Neuronal stem cell (in vitro differentiated cells): ENCODE measurements at regions not wholly inside any gene's neighbourhood (a gene's known extent, or its start where the extent isn't known, plus 50 kb on each side); places are given as distances from the start of the nearest gene placed in this dataset.

ENCODE experiments used
- DNase-seq: peaks from one replicate; pipeline ENCODE4 v3.0.0-alpha.2; 2013; ENCODE audit warnings: low spot score
- H2AFZ ChIP-seq: one replicate; pipeline ENCODE4 v1.6.1; 2013; ENCODE audit warnings: mild to moderate bottlenecking, low read length, inconsistent platforms
- H2AK5ac ChIP-seq: 2 replicates; pipeline ENCODE4 v1.6.1; 2013; ENCODE audit warnings: low read depth, mild to moderate bottlenecking, inconsistent platforms, low read length, moderate library complexity, mixed read lengths
- H2BK120ac ChIP-seq: 2 replicates; pipeline ENCODE4 v1.6.1; 2013; ENCODE audit warnings: low read depth, mild to moderate bottlenecking, inconsistent platforms, low read length, moderate library complexity, mixed read lengths
- H2BK12ac ChIP-seq: one replicate; pipeline ENCODE4 v1.6.1; 2013; ENCODE audit warnings: low read length, inconsistent platforms
- H2BK15ac ChIP-seq: 2 replicates; pipeline ENCODE4 v1.6.1; 2013; ENCODE audit warnings: mild to moderate bottlenecking, low read length, inconsistent platforms, mixed read lengths
- H2BK5ac ChIP-seq: one replicate; pipeline ENCODE4 v1.6.1; 2013; ENCODE audit warnings: inconsistent platforms, mild to moderate bottlenecking, low read length, moderate library complexity
- H3K14ac ChIP-seq: one replicate; pipeline ENCODE4 v1.6.1; 2013; ENCODE audit warnings: low read length, inconsistent platforms
- H3K18ac ChIP-seq: 2 replicates; pipeline ENCODE4 v1.6.1; 2013; ENCODE audit warnings: low read length, inconsistent platforms
- H3K23ac ChIP-seq: 2 replicates; pipeline ENCODE4 v1.6.1; 2013; ENCODE audit warnings: low read depth, mild to moderate bottlenecking, mixed read lengths, low read length, inconsistent platforms; ENCODE audit not compliant: poor library complexity
- H3K27ac ChIP-seq: replicated peaks from 3 replicates; pipeline ENCODE4 v1.5.1; 2013; ENCODE audit warnings: low read length, inconsistent platforms
- H3K27me3 ChIP-seq, 3 experiments: 2 replicates each; pipeline ENCODE4 v1.6.1; 2013; ENCODE audit warnings: low read length in 3 of 3, mild to moderate bottlenecking in 2 of 3, inconsistent platforms in 1 of 3, low read depth in 1 of 3, mixed read lengths in 1 of 3, moderate library complexity in 1 of 3; ENCODE audit not compliant: control insufficient read depth in 3 of 3, insufficient read depth in 3 of 3
- H3K36me3 ChIP-seq, 2 donors: replicated peaks in 1 of 2; 2 replicates each; pipeline ENCODE4 v1.6.1; 2013; ENCODE audit warnings: low read length in 2 of 2; ENCODE audit not compliant: control insufficient read depth in 2 of 2, insufficient read depth in 2 of 2
- H3K4ac ChIP-seq: 2 replicates; pipeline ENCODE4 v1.6.1; 2013; ENCODE audit warnings: inconsistent platforms, mild to moderate bottlenecking, low read length, moderate library complexity
- H3K4me1 ChIP-seq, 2 donors: 1 replicate in 1 of 2; 2 replicates in 1 of 2; pipeline ENCODE4 v1.6.1; 2013; ENCODE audit warnings: low read length in 2 of 2, low read depth in 1 of 2; ENCODE audit not compliant: control insufficient read depth in 2 of 2, insufficient read depth in 1 of 2
- H3K4me2 ChIP-seq: one replicate; pipeline ENCODE4 v1.6.1; 2013; ENCODE audit warnings: mild to moderate bottlenecking, low read length, inconsistent platforms; ENCODE audit not compliant: insufficient read depth, poor library complexity, severe bottlenecking
- H3K4me3 ChIP-seq, 2 donors: 2 replicates each; pipeline ENCODE4 v1.5.1; 2013; ENCODE audit warnings: low read length in 2 of 2, mild to moderate bottlenecking in 2 of 2, inconsistent platforms in 1 of 2, moderate library complexity in 1 of 2
- H3K79me1 ChIP-seq: one replicate; pipeline ENCODE4 v1.6.1; 2013; ENCODE audit warnings: low read depth, mild to moderate bottlenecking, inconsistent platforms, low read length, moderate library complexity
- H3K9ac ChIP-seq: one replicate; pipeline ENCODE4 v1.6.1; 2013; ENCODE audit warnings: mild to moderate bottlenecking, low read depth, low read length, inconsistent platforms; ENCODE audit not compliant: poor library complexity
- H3K9me3 ChIP-seq, 2 donors: replicated peaks in 1 of 2; 2 replicates each; pipeline versions ENCODE3 to v1.6.1; 2013; ENCODE audit warnings: low read length in 2 of 2, mild to moderate bottlenecking in 2 of 2, inconsistent platforms in 1 of 2, low read depth in 1 of 2, mixed read lengths in 1 of 2, moderate library complexity in 1 of 2; ENCODE audit not compliant: control insufficient read depth in 2 of 2, insufficient read depth in 1 of 2
- H4K8ac ChIP-seq: one replicate; pipeline ENCODE4 v1.6.1; 2013; ENCODE audit warnings: low read depth, mild to moderate bottlenecking, inconsistent platforms, low read length, moderate library complexity
- H4K91ac ChIP-seq: one replicate; pipeline ENCODE4 v1.6.1; 2013; ENCODE audit warnings: low read length, low read depth, mild to moderate bottlenecking, inconsistent platforms; ENCODE audit not compliant: poor library complexity
- WGBS, 2 donors: extraction: QIAGEN DNeasy Blood & Tissue Kit; methylation state at CpG; one replicate each; pipeline ENCODE4 v1.1.7; 2013; ENCODE audit warnings: missing lambda C conversion rate in 2 of 2, mixed read lengths in 1 of 2; ENCODE audit not compliant: insufficient read length in 2 of 2, insufficient replicate concordance in 1 of 2; ENCODE audit errors: extremely low coverage in 2 of 2; 5-methylcytosine and 5-hydroxymethylcytosine counted together

GRCh38 chr3:152202976-152203626, 65.6 kb upstream of the MBNL1 start:
- Histone ChIP-seq H3K79me1 (no peaks in the 10 kb centered on the region), H2AK5ac (no peak overlapping the region), H3K14ac (no peak overlapping the region), H4K91ac (no peak overlapping the region), H3K4me2 (no peak overlapping the region), H3K9me3 (no peaks in the 10 kb centered on the region), H2BK12ac (no peak overlapping the region), H3K36me3 (no peaks in the 10 kb centered on the region), H4K8ac (no peak overlapping the region), H3K4me3 (no peak overlapping the region), H3K23ac (no peak overlapping the region), H3K4me1 (no peaks in the 10 kb centered on the region), H2BK120ac (no peak overlapping the region), H3K4ac (no peak overlapping the region), H3K27me3 (no peaks in the 10 kb centered on the region), H2BK5ac (no peak overlapping the region), H3K9ac (no peak overlapping the region), H3K27ac (no peak overlapping the region), H2BK15ac (no peak overlapping the region), H2AFZ (peak overlapping the region; percentile 21), H3K18ac (no peak overlapping the region)
- WGBS, 2 donors = no CpG with 5 or more reads among the region's 3 CpGs
- no peak for DNase-seq

GRCh38 chr3:152203652-152204051, 65.1 kb upstream of the MBNL1 start:
- H2BK12ac ChIP-seq = no peak overlapping the region
- no peak for DNase-seq
- H2BK15ac ChIP-seq = no peak overlapping the region
- no peaks in the 10 kb centered on the region for H3K9me3 ChIP-seq
- H2BK5ac ChIP-seq = no peak overlapping the region
- no peak overlapping the region for H3K9ac ChIP-seq
- no peak overlapping the region for H2AFZ ChIP-seq
- no peak overlapping the region for H4K8ac ChIP-seq
- H3K4me2 ChIP-seq = no peak overlapping the region
- no peak overlapping the region for H2AK5ac ChIP-seq
- no peak overlapping the region for H3K23ac ChIP-seq
- H3K79me1 ChIP-seq = no peaks in the 10 kb centered on the region
- no peak overlapping the region for H2BK120ac ChIP-seq
- no peak overlapping the region for H3K4me3 ChIP-seq
- no peaks in the 10 kb centered on the region for H3K4me1 ChIP-seq
- no peaks in the 10 kb centered on the region for H3K27me3 ChIP-seq
- H3K18ac ChIP-seq = no peak overlapping the region
- no peak overlapping the region for H4K91ac ChIP-seq
- H3K27ac ChIP-seq = no peak overlapping the region
- no CpG with 5 or more reads among the region's 1 CpG for WGBS, 2 donors
- no peaks in the 10 kb centered on the region for H3K36me3 ChIP-seq
- no peak overlapping the region for H3K14ac ChIP-seq
- no peak overlapping the region for H3K4ac ChIP-seq

- H3K9ac ChIP-seq = no peak overlapping the region
- no peaks in the 10 kb centered on the region for H3K4me1 ChIP-seq
- no peaks in the 10 kb centered on the region for H3K27me3 ChIP-seq
- no peaks in the 10 kb centered on the region for H3K36me3 ChIP-seq
- no peak overlapping the region for H4K91ac ChIP-seq
- no peaks in the 10 kb centered on the region for H3K9me3 ChIP-seq
- H2AFZ ChIP-seq = no peak overlapping the region
- no CpG with 5 or more reads among the region's 2 CpGs for WGBS, 2 donors
- H2BK120ac ChIP-seq = no peak overlapping the region
- H2BK5ac ChIP-seq = no peak overlapping the region
- no peak overlapping the region for H3K4me3 ChIP-seq
- H3K18ac ChIP-seq = no peak overlapping the region
- no peak overlapping the region for H3K14ac ChIP-seq
- H3K27ac ChIP-seq = no peak overlapping the region
- H2AK5ac ChIP-seq = no peak overlapping the region
- no peak overlapping the region for H2BK15ac ChIP-seq
- H3K79me1 ChIP-seq = no peaks in the 10 kb centered on the region
- H3K4ac ChIP-seq = no peak overlapping the region
- no peak overlapping the region for H3K23ac ChIP-seq
- H2BK12ac ChIP-seq = no peak overlapping the region
- no peak overlapping the region for H4K8ac ChIP-seq
- no peak overlapping the region for H3K4me2 ChIP-seq
- no peak for DNase-seq
Observed at GRCh38 chr3:152204218-152204617, 64.5 kb upstream of the MBNL1 start.

- Histone ChIP-seq H3K9ac (no peak overlapping the region), H2BK12ac (no peak overlapping the region), H3K27ac (no peak overlapping the region), H3K14ac (no peak overlapping the region), H3K4me1 (no peaks in the 10 kb centered on the region), H3K4me3 (no peak overlapping the region), H2AK5ac (no peak overlapping the region), H4K91ac (no peak overlapping the region), H3K4me2 (no peak overlapping the region), H2BK15ac (no peak overlapping the region), H2AFZ (no peak overlapping the region), H3K9me3 (no peaks in the 10 kb centered on the region), H3K36me3 (no peaks in the 10 kb centered on the region), H3K4ac (no peak overlapping the region), H3K23ac (no peak overlapping the region), H2BK5ac (no peak overlapping the region), H3K27me3 (no peaks in the 10 kb centered on the region), H3K79me1 (no peaks in the 10 kb centered on the region), H2BK120ac (no peak overlapping the region), H3K18ac (no peak overlapping the region), H4K8ac (no peak overlapping the region)
- DNase-seq = no peak
- WGBS, 2 donors = no CpG with 5 or more reads among the region's 3 CpGs
Observed at GRCh38 chr3:152205097-152205593, 63.6 kb upstream of the MBNL1 start.
